ENCODE measurements at regions not wholly inside any gene's neighbourhood (a gene's known extent, or its start where the extent isn't known, plus 50 kb on each side); places are given as distances from the start of the nearest gene placed in this dataset.

- no peak for TF ChIP-seq CTCF (IDR thresholded peaks at IDR 0.05 in 8 of 11, conservative IDR thresholded peaks at IDR 0.05 in 3 of 11)
- TF ChIP-seq POLR2A (IDR thresholded peaks at IDR 0.05), result no peak
- no peak for TF ChIP-seq POLR2AphosphoS5 (IDR thresholded peaks at IDR 0.05)
Measured at GRCh38 chr3:36124118-36124796, 256.0 kb upstream of the STAC start.
